Natural killer cell treated with Interleukin-12 subunit alpha and Interleukin-12 subunit beta and Interleukin-15 and Interleukin-18, amount 100 ng/mL, for 72 hours (primary cell): ENCODE measurements at regions not wholly inside any gene's neighbourhood (a gene's known extent, or its start where the extent isn't known, plus 50 kb on each side); places are given as distances from the start of the nearest gene placed in this dataset.

Experiments
- ATAC-seq, 2 donors: fragments of 150-1000 bp; cut with Tn5 transposase in 1 of 2; sonication (Bioruptor Pico), chemical (Tn5 transposase) in 1 of 2; 2 replicates each; pipeline ENCODE4 v1.10.0; 2021
- DNase-seq: peaks from one replicate; pipeline ENCODE4 v3.0.0; 2022; ENCODE audit warnings: low spot score
- H3K27ac Mint-ChIP-seq, 2 donors: 1 replicate in 1 of 2; 2 replicates in 1 of 2; pipeline ENCODE4 v1.8.0; 2022; ENCODE audit warnings: mixed read lengths in 2 of 2, mild to moderate bottlenecking in 1 of 2, moderate library complexity in 1 of 2
- H3K27me3 Mint-ChIP-seq, 2 donors: 1 replicate in 1 of 2; 2 replicates in 1 of 2; pipeline ENCODE4 v1.8.0; 2022; ENCODE audit warnings: mixed read lengths in 2 of 2
- H3K36me3 Mint-ChIP-seq: one replicate; pipeline ENCODE4 v1.8.0; 2022; ENCODE audit warnings: mixed read lengths
- H3K4me1 Mint-ChIP-seq, 2 donors: 1 replicate in 1 of 2; 2 replicates in 1 of 2; pipeline ENCODE4 v1.8.0; 2022; ENCODE audit warnings: low read depth in 2 of 2, mixed read lengths in 2 of 2, mild to moderate bottlenecking in 1 of 2
- H3K4me3 Mint-ChIP-seq: one replicate; pipeline ENCODE4 v1.8.0; 2022; ENCODE audit warnings: mixed read lengths
- H3K9me3 Mint-ChIP-seq: 2 replicates; pipeline ENCODE4 v1.8.0; 2022; ENCODE audit warnings: mixed read lengths

- no peaks in the 10 kb centered on the region for H3K36me3 Mint-ChIP-seq
- ATAC-seq = no peak
- H3K9me3 Mint-ChIP-seq = no peaks in the 10 kb centered on the region
- H3K4me1 Mint-ChIP-seq = peaks cover 4 to 6% of the 10 kb centered on the region in 2 donors
- H3K27ac Mint-ChIP-seq = no peak overlapping the region
- peaks cover 0 to 2% of the 10 kb centered on the region in 2 donors for H3K27me3 Mint-ChIP-seq
- DNase-seq = no peak
- no peak overlapping the region for H3K4me3 Mint-ChIP-seq
Measured at GRCh38 chr6:79864421-79864820, 82.9 kb downstream of the ELOVL4 start.

GRCh38 chr6:79864001-79864400, 83.4 kb downstream of the ELOVL4 start:
- DNase-seq = no peak
- H3K27me3 Mint-ChIP-seq = peaks cover 0 to 2% of the 10 kb centered on the region in 2 donors
- no peaks in the 10 kb centered on the region for H3K36me3 Mint-ChIP-seq
- H3K4me1 Mint-ChIP-seq = peaks cover 2 to 3% of the 10 kb centered on the region in 2 donors
- H3K4me3 Mint-ChIP-seq = no peak overlapping the region
- no peaks in the 10 kb centered on the region for H3K9me3 Mint-ChIP-seq
- H3K27ac Mint-ChIP-seq = no peak overlapping the region
- no peak for ATAC-seq

GRCh38 chr6:79863566-79863965, 83.8 kb downstream of the ELOVL4 start:
- peaks cover 0 to 3% of the 10 kb centered on the region in 2 donors for H3K4me1 Mint-ChIP-seq
- DNase-seq = no peak
- H3K4me3 Mint-ChIP-seq = no peak overlapping the region
- no peaks in the 10 kb centered on the region for H3K9me3 Mint-ChIP-seq
- no peaks in the 10 kb centered on the region for H3K36me3 Mint-ChIP-seq
- no peak for ATAC-seq
- no peak overlapping the region for H3K27ac Mint-ChIP-seq
- H3K27me3 Mint-ChIP-seq = peaks cover 0 to 2% of the 10 kb centered on the region in 2 donors

- no peak for ATAC-seq
- Mint-ChIP-seq H3K9me3 (no peaks in the 10 kb centered on the region), H3K36me3 (no peaks in the 10 kb centered on the region)
Measured at GRCh38 chr6:79862711-79863110, 84.6 kb downstream of the ELOVL4 start.

GRCh38 chr6:79862126-79862525, 85.2 kb downstream of the ELOVL4 start:
- Mint-ChIP-seq H3K9me3 (no peaks in the 10 kb centered on the region), H3K4me3 (no peak overlapping the region), H3K27me3 (peaks cover 2% of the 10 kb centered on the region in 2 donors), H3K27ac (no peak overlapping the region), H3K36me3 (no peaks in the 10 kb centered on the region), H3K4me1 (no peaks in the 10 kb centered on the region)
- DNase-seq (no peak), ATAC-seq (no peak)

More at GRCh38 chr6:79862711-79863110, 84.6 kb downstream of the ELOVL4 start:
- Mint-ChIP-seq H3K27me3 (peaks cover 0 to 2% of the 10 kb centered on the region in 2 donors), H3K4me1 (no peaks in the 10 kb centered on the region), H3K4me3 (no peak overlapping the region), H3K27ac (no peak overlapping the region)
- no peak for DNase-seq

GRCh38 chr6:79861023-79861422, 86.3 kb downstream of the ELOVL4 start:
- H3K4me3 Mint-ChIP-seq = no peak overlapping the region
- DNase-seq (no peak), ATAC-seq (no peak)
- H3K9me3 Mint-ChIP-seq = no peaks in the 10 kb centered on the region
- no peaks in the 10 kb centered on the region for H3K36me3 Mint-ChIP-seq
- H3K27ac Mint-ChIP-seq = no peak overlapping the region
- H3K4me1 Mint-ChIP-seq = no peaks in the 10 kb centered on the region
- H3K27me3 Mint-ChIP-seq = peaks cover 2 to 5% of the 10 kb centered on the region in 2 donors

GRCh38 chr6:79847426-79847825, 99.9 kb downstream of the ELOVL4 start:
- Mint-ChIP-seq H3K9me3 (no peaks in the 10 kb centered on the region), H3K4me3 (no peak overlapping the region), H3K36me3 (no peaks in the 10 kb centered on the region), H3K4me1 (no peaks in the 10 kb centered on the region), H3K27ac (no peak overlapping the region), H3K27me3 (peaks cover 7 to 40% of the 10 kb centered on the region in 2 donors)
- DNase-seq = no peak
- ATAC-seq = no peak

GRCh38 chr6:79842376-79843040, 104.8 kb downstream of the ELOVL4 start:
- H3K9me3 Mint-ChIP-seq = peaks cover 7% of the 10 kb centered on the region
- H3K27me3 Mint-ChIP-seq = peaks cover 11 to 23% of the 10 kb centered on the region in 2 donors
- no peaks in the 10 kb centered on the region for H3K36me3 Mint-ChIP-seq
- no peak overlapping the region for H3K27ac Mint-ChIP-seq
- ATAC-seq (no peak), DNase-seq (no peak)
- no peaks in the 10 kb centered on the region for H3K4me1 Mint-ChIP-seq
- no peak overlapping the region for H3K4me3 Mint-ChIP-seq

- no peaks in the 10 kb centered on the region for H3K36me3 Mint-ChIP-seq
- ATAC-seq (no peak), DNase-seq (no peak)
- peaks cover 13 to 25% of the 10 kb centered on the region in 2 donors for H3K27me3 Mint-ChIP-seq
- H3K27ac Mint-ChIP-seq = no peak overlapping the region
- no peak overlapping the region for H3K4me3 Mint-ChIP-seq
- no peaks in the 10 kb centered on the region for H3K4me1 Mint-ChIP-seq
- H3K9me3 Mint-ChIP-seq = peaks cover 7% of the 10 kb centered on the region
Measured at GRCh38 chr6:79841577-79842375, 105.6 kb downstream of the ELOVL4 start.

- ATAC-seq = no peak
Measured at GRCh38 chr6:79838851-79839250, 108.5 kb downstream of the ELOVL4 start.

GRCh38 chr6:79833964-79834284, 113.4 kb downstream of the ELOVL4 start:
- Mint-ChIP-seq H3K27ac (no peak overlapping the region), H3K36me3 (no peaks in the 10 kb centered on the region), H3K27me3 (peaks cover 9 to 44% of the 10 kb centered on the region in 2 donors), H3K4me1 (no peaks in the 10 kb centered on the region), H3K9me3 (no peaks in the 10 kb centered on the region), H3K4me3 (no peak overlapping the region)
- DNase-seq = no peak
- ATAC-seq = no peak

More at GRCh38 chr6:79838851-79839250, 108.5 kb downstream of the ELOVL4 start:
- no peaks in the 10 kb centered on the region for H3K36me3 Mint-ChIP-seq
- H3K27me3 Mint-ChIP-seq = peaks cover 15 to 43% of the 10 kb centered on the region in 2 donors
- H3K4me3 Mint-ChIP-seq = no peak overlapping the region
- H3K9me3 Mint-ChIP-seq = peaks cover 7% of the 10 kb centered on the region
- DNase-seq = no peak
- H3K27ac Mint-ChIP-seq = no peak overlapping the region
- H3K4me1 Mint-ChIP-seq = no peaks in the 10 kb centered on the region

- H3K9me3 Mint-ChIP-seq = no peaks in the 10 kb centered on the region
- H3K27me3 Mint-ChIP-seq = peaks cover 9 to 44% of the 10 kb centered on the region in 2 donors
- no peak for ATAC-seq
- DNase-seq = no peak
- H3K4me3 Mint-ChIP-seq = no peak overlapping the region
- no peaks in the 10 kb centered on the region for H3K4me1 Mint-ChIP-seq
- H3K36me3 Mint-ChIP-seq = no peaks in the 10 kb centered on the region
- H3K27ac Mint-ChIP-seq = no peak overlapping the region
Measured at GRCh38 chr6:79833264-79833963, 113.9 kb downstream of the ELOVL4 start.

GRCh38 chr6:79832723-79833122, 114.6 kb downstream of the ELOVL4 start:
- no peak overlapping the region for H3K4me3 Mint-ChIP-seq
- ATAC-seq (no peak), DNase-seq (no peak)
- no peaks in the 10 kb centered on the region for H3K9me3 Mint-ChIP-seq
- H3K4me1 Mint-ChIP-seq = no peaks in the 10 kb centered on the region
- no peaks in the 10 kb centered on the region for H3K36me3 Mint-ChIP-seq
- H3K27ac Mint-ChIP-seq = no peak overlapping the region
- peaks cover 11 to 48% of the 10 kb centered on the region in 2 donors for H3K27me3 Mint-ChIP-seq

- Mint-ChIP-seq H3K9me3 (no peaks in the 10 kb centered on the region), H3K4me1 (no peaks in the 10 kb centered on the region), H3K4me3 (no peak overlapping the region), H3K27ac (no peak overlapping the region), H3K36me3 (no peaks in the 10 kb centered on the region), H3K27me3 (peaks cover 11 to 28% of the 10 kb centered on the region in 2 donors)
- ATAC-seq (no peak), DNase-seq (no peak)
Measured at GRCh38 chr6:79824202-79824601, 123.2 kb downstream of the ELOVL4 start.
